GM18873 (cell line): ENCODE measurements at regions not wholly inside any gene's neighbourhood (a gene's known extent, or its start where the extent isn't known, plus 50 kb on each side); places are given as distances from the start of the nearest gene placed in this dataset.
A peak's percentile ranks its signal among the peaks of the same experiment; 100 is the strongest.

Experiments used
- ATAC-seq: cut with Tn5 transposase; IDR thresholded peaks from one replicate; pipeline ENCODE4 v1.9.1; 2021; ENCODE audit warnings: mild to moderate bottlenecking, moderate library complexity, moderate number of reproducible peaks; ENCODE audit not compliant: unreplicated experiment, low FRiP score

DNA sequence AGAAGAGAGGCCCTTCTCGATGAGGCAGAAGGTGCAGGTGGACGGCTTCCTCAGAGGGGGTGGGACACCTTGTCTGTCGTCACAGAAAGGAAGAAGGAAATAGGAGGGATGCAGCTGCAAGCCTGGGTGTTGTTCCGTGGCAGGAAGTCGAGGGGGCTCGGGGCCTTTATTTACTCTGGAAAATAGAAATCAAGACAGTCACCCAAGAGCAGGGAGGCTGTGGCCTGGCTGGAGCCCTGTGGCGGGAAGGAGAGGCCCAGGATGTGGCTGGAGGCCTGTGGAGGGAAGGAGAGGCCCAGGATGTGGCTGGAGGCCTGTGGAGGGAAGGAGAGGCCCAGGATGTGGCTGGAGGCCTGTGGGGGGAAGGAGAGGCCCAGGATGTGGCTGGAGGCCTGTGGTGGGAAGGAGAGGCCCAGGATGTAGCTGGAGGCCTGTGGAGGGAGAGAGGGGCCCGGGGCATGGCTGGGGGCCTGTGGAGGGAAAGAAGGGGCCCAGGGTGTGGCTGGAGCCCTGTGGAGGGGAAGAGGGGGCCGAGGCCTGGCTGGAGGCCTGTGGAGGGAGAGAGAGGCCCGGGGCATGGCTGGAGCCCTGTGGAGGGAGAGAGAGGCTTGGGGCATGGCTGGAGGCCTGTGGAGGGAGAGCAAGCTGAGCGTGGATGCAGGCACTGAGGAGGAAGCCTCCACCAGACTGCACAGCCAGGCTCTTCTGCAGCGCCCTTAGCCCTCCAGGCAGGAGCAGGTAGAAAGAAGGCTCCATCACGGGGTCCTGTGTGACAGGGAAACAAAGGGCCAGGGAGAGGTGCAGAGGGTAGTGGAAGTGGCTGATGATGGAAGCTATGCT, 97.3 kb upstream of the SFMBT2 start:
- no peak for ATAC-seq

- no peak for ATAC-seq
Observed at GRCh38 chr10:7506571-7506970, 95.7 kb upstream of the SFMBT2 start.

DNA sequence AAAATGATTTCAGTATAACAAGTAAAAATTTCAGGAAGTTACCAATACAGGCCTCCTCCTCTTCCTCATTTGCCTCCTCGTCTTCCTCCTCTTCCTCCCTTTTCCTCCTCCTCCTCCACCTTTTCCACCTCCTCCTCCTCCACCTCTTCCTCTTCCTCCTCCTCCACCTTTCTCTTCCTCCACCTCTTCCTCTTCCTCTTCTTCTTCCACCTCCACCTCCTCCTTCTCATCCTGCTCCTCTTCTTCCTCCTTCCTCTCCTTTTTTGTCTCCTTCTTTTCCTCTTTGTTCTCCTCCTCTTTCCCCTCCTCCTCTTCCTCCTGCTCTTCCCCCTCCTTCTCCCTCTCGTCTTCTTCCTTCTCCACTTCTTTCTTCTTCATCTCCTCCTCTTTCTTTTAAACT, 94.4 kb upstream of the SFMBT2 start:
- ATAC-seq: no peak

DNA sequence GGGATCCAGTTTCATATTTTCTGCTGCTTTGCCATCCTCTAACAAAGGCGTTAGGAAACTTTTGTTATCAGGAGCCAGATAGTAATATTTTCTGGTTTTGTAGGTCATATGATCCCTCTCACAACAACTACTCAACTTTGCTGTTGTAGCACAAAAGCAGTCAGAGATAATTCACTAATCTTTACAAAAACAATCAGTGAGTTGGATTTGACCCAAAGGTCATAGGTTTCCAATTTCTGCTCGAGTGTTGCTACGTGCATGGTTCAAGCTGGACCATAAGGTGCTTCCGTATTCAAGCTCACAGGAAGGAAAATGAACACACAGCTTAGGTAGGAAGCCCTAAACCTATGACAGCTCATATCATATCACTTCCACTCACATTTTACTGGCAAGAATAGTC, 92.4 kb upstream of the SFMBT2 start:
- no peak for ATAC-seq

- ATAC-seq: no peak
Observed at GRCh38 chr10:7501157-7501556, 90.3 kb upstream of the SFMBT2 start.

DNA sequence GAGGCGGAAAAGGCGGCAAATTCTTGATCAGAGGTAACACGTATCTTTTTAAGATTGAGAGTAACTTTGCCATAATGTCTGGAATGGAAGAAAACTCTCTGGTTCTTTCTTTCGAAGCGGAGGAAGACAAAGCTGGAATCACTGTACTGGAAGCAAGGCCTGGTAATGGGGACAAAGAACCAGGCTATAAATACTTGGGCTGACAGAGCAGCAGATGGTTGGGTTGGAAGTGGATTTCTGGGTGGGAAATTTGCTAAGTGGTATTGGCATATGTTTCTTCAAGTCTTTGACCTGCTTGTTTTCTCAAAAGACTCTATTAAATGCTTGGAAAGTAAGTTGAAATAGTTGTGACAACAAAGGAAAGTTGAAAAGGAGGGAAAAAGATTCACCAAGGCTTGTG, 87.3 kb upstream of the SFMBT2 start:
- ATAC-seq: no peak

DNA sequence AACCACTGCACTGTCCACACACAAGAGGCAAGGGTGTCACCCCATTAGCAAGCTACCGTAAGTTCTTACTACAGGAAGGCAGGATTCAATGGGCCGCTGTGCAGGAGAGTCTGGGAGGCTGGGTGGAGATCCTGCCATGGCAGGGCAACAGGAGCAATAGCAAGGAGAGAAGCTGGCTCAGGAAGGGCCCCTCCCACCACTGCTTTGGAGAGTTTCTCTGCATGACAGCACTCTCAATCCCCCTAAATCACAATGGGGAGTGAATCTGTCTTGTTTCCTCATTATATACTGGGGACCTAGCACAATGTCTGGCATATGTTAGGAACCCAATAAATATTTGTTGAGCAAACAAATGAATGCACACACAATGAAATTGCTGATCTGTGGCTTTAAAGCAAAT, 83.2 kb upstream of the SFMBT2 start:
- no peak for ATAC-seq

DNA sequence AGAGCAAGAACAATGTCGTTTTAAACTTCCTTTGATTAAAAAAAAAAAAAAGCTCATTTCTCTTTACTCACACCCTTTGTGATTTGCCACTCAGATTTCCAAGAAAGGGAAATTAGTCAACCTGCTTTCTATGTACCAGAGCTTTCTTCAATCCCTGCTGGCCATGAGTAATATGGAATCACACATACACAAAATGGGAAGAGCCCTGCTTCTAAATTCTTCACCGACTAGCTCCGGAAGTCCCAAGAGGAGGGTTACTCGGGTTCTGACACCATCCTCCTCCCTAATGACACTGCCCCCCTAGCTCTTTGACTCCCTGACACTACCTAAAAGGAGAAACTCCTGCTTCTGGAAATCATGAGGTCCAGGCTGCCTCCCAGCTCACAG, 81.8 kb upstream of the SFMBT2 start:
- peak; percentile 16 for ATAC-seq

GRCh38 chr10:7491949-7492659, 81.3 kb upstream of the SFMBT2 start:
- ATAC-seq: peak; percentile 81

- ATAC-seq: no peak
Observed at GRCh38 chr10:7491230-7491629, 80.4 kb upstream of the SFMBT2 start.

- no peak for ATAC-seq
Observed at GRCh38 chr10:7488418-7488829, 77.6 kb upstream of the SFMBT2 start.

GRCh38 chr10:7487528-7487927, 76.7 kb upstream of the SFMBT2 start:
- ATAC-seq: no peak

DNA sequence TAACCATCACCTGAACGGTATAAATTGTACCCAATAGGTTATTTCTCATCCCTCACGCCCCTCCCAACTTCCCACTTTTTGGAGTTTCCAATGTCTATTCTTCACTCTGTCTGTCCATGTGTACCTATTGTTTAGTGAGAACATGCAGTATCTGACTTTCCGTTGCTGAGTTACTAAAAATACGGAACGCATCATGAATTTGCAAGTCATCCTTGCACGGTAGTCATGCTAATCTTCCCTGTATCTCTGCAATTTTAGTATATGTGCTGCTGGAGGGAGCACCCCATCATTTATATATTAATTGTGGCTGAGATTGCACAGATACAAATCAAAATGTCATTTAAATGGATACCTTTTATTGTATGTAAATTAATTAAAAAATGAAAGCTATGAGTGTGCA, 75.7 kb upstream of the SFMBT2 start:
- ATAC-seq: no peak

- ATAC-seq: no peak
Observed at GRCh38 chr10:7485799-7486198, 75.0 kb upstream of the SFMBT2 start.

DNA sequence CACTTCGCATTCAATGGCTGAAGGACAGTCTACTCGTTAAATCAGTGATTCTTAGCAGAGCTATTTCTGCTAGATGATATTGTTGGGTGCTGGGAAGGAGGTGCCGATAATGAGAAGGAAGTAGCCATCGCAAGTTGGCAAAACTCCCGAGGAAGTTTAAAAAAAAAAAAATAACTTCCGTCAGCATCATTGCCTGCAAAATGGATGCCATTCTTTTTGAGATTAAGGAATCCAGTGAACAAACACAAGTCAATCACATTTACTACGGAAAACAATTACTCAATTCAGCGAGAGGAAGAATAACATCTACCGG, 74.4 kb upstream of the SFMBT2 start:
- ATAC-seq: no peak

GRCh38 chr10:7484456-7485243, 73.8 kb upstream of the SFMBT2 start:
- ATAC-seq: peak; percentile 65

GRCh38 chr10:7483848-7484247, 73.0 kb upstream of the SFMBT2 start:
- no peak for ATAC-seq

GRCh38 chr10:7482992-7483391, 72.2 kb upstream of the SFMBT2 start:
- ATAC-seq: no peak

DNA sequence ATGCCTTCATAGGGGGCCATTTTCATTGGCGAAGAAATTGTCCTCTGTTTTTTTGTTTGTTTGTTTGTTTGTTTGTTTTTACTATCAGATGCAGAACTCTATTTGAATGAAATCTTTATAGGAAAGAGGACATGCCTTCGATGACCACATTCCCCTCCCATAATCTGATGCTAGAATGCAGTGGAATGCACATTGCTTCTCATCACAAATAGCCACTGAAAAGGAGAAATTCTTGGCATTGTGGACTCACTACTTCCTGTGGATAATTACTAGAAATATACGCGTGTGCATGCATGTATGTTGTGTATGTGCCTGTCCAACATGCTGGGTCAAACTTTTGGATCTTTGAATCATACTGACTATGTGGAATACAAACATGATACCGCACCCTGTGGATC, 70.5 kb upstream of the SFMBT2 start:
- no peak for ATAC-seq

DNA sequence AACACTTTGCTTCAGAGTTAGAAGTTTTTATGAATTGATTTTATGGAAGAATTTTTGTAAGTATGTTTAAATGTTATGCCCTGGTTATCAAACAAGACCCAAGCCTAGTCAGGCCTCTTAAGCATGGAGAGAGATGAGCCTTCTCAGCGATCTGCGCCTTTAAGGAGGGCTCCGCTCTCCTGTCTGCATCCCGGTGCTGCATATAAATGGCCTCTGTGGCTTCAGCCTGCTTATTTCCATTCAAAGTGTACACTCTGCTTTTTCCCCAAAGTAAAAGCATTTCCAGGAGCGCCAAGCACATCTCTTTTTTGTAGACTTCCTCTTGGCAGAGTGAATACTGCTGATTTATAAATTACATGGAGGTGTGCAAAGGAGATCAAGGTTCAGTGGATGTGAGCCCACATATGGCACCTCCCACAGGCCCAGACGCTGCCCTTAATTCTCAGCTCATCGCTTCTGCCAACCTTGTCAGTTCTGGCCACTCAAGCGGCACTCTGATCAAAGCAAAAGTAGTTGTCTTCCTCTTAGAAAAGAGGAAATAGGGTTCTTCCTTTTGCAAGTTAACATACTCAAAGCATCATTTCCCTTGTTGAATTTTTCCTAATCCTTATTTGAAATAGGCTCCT, 70.0 kb upstream of the SFMBT2 start:
- ATAC-seq: peak; percentile 44
